ENCODE measurements at regions not wholly inside any gene's neighbourhood (a gene's known extent, or its start where the extent isn't known, plus 50 kb on each side); places are given as distances from the start of the nearest gene placed in this dataset.
"Not testable (repeated sequence)": the region's sequence is repeated elsewhere in the genome, so short reads cannot be mapped to it uniquely, and the experiment has no call there.

DNA sequence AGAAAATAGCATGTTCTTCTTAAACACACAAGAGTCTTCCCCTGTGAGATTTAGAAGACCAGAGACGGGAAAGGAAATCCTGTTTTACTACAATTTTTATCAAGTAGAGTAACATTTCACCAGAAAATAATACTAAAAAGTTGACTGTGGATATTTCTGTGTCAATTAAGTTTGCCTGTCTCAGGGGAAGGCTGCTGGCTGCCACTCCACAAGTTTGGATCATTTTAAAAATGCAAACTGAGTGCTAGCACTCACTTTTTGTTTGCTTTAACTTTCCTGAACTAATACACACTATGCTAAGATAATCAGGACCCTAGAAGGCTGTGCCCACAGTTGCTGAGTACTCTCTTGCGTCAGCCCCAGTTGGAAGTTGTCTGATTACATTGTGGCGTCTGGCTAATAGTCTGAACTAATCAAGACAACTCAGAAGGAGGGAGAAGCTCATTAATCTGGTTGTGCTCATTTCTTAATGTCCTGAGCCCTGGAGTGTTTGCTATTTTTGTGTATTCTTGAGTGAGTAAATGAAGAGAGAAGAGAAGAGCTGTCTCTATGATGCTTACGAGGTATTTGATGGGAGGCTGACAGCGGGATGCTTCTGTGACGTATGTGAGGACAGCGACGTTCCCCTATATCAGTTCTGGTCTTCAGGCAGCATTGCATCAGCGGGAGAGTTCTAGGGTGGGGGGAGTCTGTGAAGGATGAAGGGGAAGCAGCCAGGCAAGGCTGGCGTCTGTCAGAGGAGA, 664.2 kb downstream of the QKI start:
- Histone ChIP-seq H3K4me3 (ENCODE audit: low read length) (no peak overlapping the region), H3K4me1 (ENCODE audit: low read length) (no peaks in the 10 kb centered on the region), H3K27ac (ENCODE audit: low read length) (no peak overlapping the region), H3K4me2 (ENCODE audit: low read length) (no peak overlapping the region), H2AFZ (ENCODE audit: low read depth, low read length) (no peak overlapping the region), H3K9ac (ENCODE audit: low read length) (no peak overlapping the region), H3K9me3 (ENCODE audit: insufficient read depth, low read length) (no peaks in the 10 kb centered on the region), H3K36me3 (replicated peaks; ENCODE audit: low read depth, low read length) (no peaks in the 10 kb centered on the region), H3K79me2 (ENCODE audit: low read length) (no peaks in the 10 kb centered on the region), H4K20me1 (ENCODE audit: insufficient read depth, low read length) (no peaks in the 10 kb centered on the region), H3K27me3 (ENCODE audit: low read depth, low read length) (no peaks in the 10 kb centered on the region)
- TF ChIP-seq EZH2phosphoT487 (IDR thresholded peaks at IDR 0.05; ENCODE audit: low read depth): no peak
- TF ChIP-seq, protein P1, sequence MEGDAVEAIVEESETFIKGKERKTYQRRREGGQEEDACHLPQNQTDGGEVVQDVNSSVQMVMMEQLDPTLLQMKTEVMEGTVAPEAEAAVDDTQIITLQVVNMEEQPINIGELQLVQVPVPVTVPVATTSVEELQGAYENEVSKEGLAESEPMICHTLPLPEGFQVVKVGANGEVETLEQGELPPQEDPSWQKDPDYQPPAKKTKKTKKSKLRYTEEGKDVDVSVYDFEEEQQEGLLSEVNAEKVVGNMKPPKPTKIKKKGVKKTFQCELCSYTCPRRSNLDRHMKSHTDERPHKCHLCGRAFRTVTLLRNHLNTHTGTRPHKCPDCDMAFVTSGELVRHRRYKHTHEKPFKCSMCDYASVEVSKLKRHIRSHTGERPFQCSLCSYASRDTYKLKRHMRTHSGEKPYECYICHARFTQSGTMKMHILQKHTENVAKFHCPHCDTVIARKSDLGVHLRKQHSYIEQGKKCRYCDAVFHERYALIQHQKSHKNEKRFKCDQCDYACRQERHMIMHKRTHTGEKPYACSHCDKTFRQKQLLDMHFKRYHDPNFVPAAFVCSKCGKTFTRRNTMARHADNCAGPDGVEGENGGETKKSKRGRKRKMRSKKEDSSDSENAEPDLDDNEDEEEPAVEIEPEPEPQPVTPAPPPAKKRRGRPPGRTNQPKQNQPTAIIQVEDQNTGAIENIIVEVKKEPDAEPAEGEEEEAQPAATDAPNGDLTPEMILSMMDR (IDR thresholded peaks at IDR 0.05; ENCODE audit: low read depth, low read length): no peak

DNA sequence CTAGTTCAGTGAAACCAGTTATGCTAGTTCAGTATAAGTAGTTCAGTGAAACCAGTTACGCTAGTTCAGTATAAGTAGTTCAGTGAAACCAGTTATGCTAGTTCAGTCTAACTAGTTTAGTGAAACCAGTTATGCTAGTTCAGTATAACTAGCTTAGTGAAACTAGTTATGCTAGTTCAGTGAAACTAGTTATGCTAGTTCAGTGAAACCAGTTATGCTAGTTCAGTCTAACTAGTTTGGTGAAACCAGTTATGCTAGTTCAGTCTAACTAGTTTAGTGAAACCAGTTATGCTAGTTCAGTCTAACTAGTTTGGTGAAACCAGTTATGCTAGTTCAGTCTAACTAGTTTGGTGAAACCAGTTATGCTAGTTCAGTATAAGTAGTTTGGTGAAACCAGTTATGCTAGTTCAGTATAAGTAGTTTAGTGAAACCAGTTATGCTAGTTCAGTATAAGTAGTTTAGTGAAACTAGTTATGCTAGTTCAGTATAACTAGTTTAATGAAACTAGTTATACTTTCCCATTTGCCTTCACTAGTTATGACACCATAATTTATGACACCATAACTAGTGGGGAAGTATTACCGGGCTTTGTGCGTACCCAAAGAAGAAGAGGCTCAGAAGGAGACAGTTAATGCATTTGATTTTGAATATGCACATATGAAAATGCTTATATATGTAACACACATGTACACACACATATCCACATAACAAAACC, 662.5 kb downstream of the QKI start:
- not testable (repeated sequence) for H3K4me1 ChIP-seq (ENCODE audit: low read length); H3K9me3 ChIP-seq (ENCODE audit: insufficient read depth, low read length); H3K36me3 ChIP-seq (replicated peaks; ENCODE audit: low read depth, low read length); H3K9ac ChIP-seq (ENCODE audit: low read length); H3K4me3 ChIP-seq (ENCODE audit: low read length); H2AFZ ChIP-seq (ENCODE audit: low read depth, low read length); H3K4me2 ChIP-seq (ENCODE audit: low read length); H3K79me2 ChIP-seq (ENCODE audit: low read length); H4K20me1 ChIP-seq (ENCODE audit: insufficient read depth, low read length); H3K27me3 ChIP-seq (ENCODE audit: low read depth, low read length); H3K27ac ChIP-seq (ENCODE audit: low read length)

DNA sequence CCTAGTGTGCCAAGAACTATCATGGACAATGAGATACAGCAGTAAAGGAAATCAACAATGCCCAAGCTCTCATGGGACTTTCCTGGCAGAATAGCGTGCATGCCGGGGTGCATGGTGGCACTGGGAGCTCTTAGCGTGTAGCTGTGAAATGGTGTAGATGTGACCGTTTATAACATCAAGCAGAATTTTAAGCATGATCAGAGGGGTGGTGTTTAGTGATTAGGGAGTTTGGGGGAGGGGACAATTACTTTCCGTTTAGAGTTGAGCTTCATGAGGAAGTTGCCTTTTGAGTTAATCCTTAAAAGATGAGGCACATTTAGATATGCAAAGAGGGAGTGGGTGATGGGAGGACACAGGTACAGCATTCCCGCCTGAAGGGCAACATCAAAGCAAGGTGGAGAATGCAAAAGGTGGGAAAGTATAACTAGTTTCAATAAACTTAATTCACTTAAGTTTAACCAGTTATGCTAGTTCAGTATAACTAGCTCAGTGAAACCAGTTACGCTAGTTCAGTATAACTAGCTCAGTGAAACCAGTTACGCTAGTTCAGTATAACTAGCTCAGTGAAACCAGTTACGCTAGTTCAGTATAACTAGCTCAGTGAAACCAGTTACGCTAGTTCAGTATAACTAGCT, 661.6 kb downstream of the QKI start:
- H3K9ac ChIP-seq (ENCODE audit: low read length): no peak overlapping the region
- no peak overlapping the region for H2AFZ ChIP-seq (ENCODE audit: low read depth, low read length)
- no peaks in the 10 kb centered on the region for H3K36me3 ChIP-seq (replicated peaks; ENCODE audit: low read depth, low read length)
- no peaks in the 10 kb centered on the region for H3K79me2 ChIP-seq (ENCODE audit: low read length)
- H3K4me1 ChIP-seq (ENCODE audit: low read length): no peaks in the 10 kb centered on the region
- no peak overlapping the region for H3K4me2 ChIP-seq (ENCODE audit: low read length)
- no peak for TF ChIP-seq EZH2phosphoT487 (IDR thresholded peaks at IDR 0.05; ENCODE audit: low read depth)
- TF ChIP-seq, protein P1 (IDR thresholded peaks at IDR 0.05; ENCODE audit: low read depth, low read length): no peak
- no peak overlapping the region for H3K4me3 ChIP-seq (ENCODE audit: low read length)
- H3K27ac ChIP-seq (ENCODE audit: low read length): no peak overlapping the region
- H4K20me1 ChIP-seq (ENCODE audit: insufficient read depth, low read length): no peaks in the 10 kb centered on the region
- no peaks in the 10 kb centered on the region for H3K9me3 ChIP-seq (ENCODE audit: insufficient read depth, low read length)
- H3K27me3 ChIP-seq (ENCODE audit: low read depth, low read length): no peaks in the 10 kb centered on the region

DNA sequence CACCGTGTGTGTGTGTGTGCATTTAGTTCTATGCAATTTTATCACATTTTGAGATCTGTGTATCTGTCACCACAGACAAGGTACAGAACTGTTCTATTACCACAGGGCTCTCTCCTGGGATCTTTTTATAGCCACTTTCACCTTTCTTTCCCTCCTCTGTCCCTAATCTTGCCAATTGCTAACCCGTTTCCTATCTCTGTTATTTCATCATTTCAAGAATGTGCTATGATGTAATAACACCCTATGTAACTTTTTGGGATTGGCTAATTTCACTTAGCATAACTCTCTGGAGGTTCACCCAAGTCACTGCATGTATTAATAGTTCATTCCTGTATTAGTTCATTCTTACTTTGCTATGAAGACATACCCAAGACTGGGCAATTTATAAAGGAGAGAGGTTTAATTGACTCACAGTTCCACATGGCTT, 657.7 kb downstream of the QKI start:
- no peaks in the 10 kb centered on the region for H3K27me3 ChIP-seq (ENCODE audit: low read depth, low read length)
- no peaks in the 10 kb centered on the region for H3K79me2 ChIP-seq (ENCODE audit: low read length)
- H3K9ac ChIP-seq (ENCODE audit: low read length): no peak overlapping the region
- TF ChIP-seq, protein P1 (IDR thresholded peaks at IDR 0.05; ENCODE audit: low read depth, low read length): no peak
- no peak for TF ChIP-seq EZH2phosphoT487 (IDR thresholded peaks at IDR 0.05; ENCODE audit: low read depth)
- no peak overlapping the region for H2AFZ ChIP-seq (ENCODE audit: low read depth, low read length)
- no peaks in the 10 kb centered on the region for H3K4me1 ChIP-seq (ENCODE audit: low read length)
- H4K20me1 ChIP-seq (ENCODE audit: insufficient read depth, low read length): no peaks in the 10 kb centered on the region
- H3K27ac ChIP-seq (ENCODE audit: low read length): no peak overlapping the region
- H3K4me2 ChIP-seq (ENCODE audit: low read length): no peak overlapping the region
- no peaks in the 10 kb centered on the region for H3K36me3 ChIP-seq (replicated peaks; ENCODE audit: low read depth, low read length)
- no peaks in the 10 kb centered on the region for H3K9me3 ChIP-seq (ENCODE audit: insufficient read depth, low read length)
- no peak overlapping the region for H3K4me3 ChIP-seq (ENCODE audit: low read length)
